AG04449 (cell line): ENCODE measurements at regions not wholly inside any gene's neighbourhood (a gene's known extent, or its start where the extent isn't known, plus 50 kb on each side); places are given as distances from the start of the nearest gene placed in this dataset.

Experiments used
- CTCF ChIA-PET: fragments of 350-600 bp; formaldehyde crosslinking; extraction: SDS; loops from one replicate; lab custom pipeline; 2021; ENCODE audit warnings: antibody characterized with exemption; lab: Yijun Ruan, JAX
- POLR2A ChIA-PET: fragments of 400-600, 350-600 bp; formaldehyde crosslinking; extraction: SDS; loops from one replicate; lab custom pipeline; 2020; ENCODE audit warnings: antibody characterized with exemption, inconsistent platforms; lab: Yijun Ruan, JAX
- DNase-seq: peaks from one replicate; pipeline ENCODE4 v3.0.0-alpha.2; 2010; ENCODE audit warnings: low read depth, low spot score
- H3K4me3 ChIP-seq: 2 replicates; pipeline ENCODE4 v1.5.1; 2011; ENCODE audit warnings: low read depth, mild to moderate bottlenecking, control low read depth, low read length
- TF ChIP-seq, protein P1 (sequence below): IDR thresholded peaks from one replicate; pipeline ENCODE4 v1.5.1; 2011; ENCODE audit warnings: mild to moderate bottlenecking, moderate library complexity, low read length, control low read depth, inconsistent platforms; ENCODE audit not compliant: insufficient read depth; ENCODE audit errors: missing control alignments

DNA sequence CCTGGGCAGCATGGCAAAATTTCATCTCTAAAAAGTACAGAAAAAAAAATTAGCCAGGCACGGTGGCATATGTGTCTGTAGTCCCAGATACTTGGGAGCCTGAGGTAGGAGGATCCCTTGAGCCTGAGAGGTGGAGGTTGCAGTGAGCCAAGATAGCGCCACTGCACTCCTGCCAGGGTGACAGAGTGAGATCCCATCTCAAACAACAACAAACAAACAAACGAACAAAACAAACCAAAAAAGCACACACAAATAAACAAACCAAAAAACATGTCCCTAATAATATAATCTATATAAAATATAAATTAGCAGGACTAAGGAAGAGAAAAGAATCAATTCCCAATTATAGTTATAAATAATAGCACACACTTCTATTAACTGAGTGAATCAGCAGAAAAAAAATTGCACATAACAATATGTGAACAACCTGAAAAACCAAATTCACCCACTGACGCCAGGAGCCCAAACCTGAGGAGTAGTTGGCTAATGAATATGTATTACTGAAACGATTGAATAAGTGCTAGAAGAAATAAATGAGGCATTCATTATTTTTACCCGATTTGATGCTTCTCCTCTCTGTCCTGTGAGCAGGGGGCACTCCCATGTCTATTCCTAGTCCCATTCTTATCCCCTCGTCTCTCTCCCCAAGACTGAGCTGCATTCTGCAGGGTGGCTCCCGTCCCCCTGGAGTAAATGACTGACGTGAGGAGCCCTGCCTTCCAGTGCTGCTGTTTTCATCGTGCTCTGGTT lies 108.2 kb upstream of the TOP3B start:
- ChIA-PET CTCF (no interaction called here), POLR2A (no interaction called here)
- TF ChIP-seq, protein P1, sequence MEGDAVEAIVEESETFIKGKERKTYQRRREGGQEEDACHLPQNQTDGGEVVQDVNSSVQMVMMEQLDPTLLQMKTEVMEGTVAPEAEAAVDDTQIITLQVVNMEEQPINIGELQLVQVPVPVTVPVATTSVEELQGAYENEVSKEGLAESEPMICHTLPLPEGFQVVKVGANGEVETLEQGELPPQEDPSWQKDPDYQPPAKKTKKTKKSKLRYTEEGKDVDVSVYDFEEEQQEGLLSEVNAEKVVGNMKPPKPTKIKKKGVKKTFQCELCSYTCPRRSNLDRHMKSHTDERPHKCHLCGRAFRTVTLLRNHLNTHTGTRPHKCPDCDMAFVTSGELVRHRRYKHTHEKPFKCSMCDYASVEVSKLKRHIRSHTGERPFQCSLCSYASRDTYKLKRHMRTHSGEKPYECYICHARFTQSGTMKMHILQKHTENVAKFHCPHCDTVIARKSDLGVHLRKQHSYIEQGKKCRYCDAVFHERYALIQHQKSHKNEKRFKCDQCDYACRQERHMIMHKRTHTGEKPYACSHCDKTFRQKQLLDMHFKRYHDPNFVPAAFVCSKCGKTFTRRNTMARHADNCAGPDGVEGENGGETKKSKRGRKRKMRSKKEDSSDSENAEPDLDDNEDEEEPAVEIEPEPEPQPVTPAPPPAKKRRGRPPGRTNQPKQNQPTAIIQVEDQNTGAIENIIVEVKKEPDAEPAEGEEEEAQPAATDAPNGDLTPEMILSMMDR, result no peak
- no peak for DNase-seq
- H3K4me3 ChIP-seq, result no peak overlapping the region

DNA sequence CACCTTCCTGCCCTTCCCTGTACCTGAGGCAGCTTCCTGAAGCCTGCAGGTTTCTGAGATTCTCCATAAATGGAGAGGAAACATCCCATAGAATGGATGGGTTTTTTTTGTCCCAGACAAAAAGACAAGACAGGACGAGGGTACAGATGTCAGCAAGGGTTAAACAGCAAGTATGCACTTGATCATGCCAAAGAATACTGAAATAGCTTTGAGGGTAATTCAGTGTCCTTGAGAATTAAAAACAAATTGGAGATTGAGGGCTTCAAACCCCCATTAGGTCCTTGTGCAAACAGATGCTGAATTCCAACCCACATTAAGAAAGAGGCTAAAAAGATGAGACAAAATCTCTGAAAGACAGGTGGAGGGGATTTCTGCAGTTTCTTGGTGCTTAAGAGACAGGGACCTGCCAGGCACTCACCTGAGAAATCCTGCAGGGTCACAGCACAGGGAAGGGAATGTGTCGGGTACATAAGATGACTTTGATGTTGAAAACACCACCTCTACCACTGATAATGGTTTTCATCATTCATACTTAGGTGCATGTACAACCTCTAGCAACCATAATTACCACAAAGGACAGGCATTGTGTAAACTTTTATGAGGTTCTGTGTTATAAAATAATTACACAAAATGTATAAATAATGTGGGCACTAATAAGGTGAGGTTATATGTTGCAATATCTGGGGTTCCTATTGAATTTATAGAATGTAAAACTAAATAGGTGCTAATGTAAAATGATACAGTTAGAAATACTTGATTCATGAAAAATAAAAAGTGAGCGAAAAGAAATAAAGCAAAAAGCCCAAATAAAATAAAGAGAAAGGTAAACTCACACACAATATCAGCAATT lies 107.1 kb upstream of the TOP3B start:
- no peak for DNase-seq
- POLR2A ChIA-PET, result no interaction called here
- CTCF ChIA-PET, result no interaction called here
- TF ChIP-seq, protein P1, result no peak
- H3K4me3 ChIP-seq, result no peak overlapping the region

DNA sequence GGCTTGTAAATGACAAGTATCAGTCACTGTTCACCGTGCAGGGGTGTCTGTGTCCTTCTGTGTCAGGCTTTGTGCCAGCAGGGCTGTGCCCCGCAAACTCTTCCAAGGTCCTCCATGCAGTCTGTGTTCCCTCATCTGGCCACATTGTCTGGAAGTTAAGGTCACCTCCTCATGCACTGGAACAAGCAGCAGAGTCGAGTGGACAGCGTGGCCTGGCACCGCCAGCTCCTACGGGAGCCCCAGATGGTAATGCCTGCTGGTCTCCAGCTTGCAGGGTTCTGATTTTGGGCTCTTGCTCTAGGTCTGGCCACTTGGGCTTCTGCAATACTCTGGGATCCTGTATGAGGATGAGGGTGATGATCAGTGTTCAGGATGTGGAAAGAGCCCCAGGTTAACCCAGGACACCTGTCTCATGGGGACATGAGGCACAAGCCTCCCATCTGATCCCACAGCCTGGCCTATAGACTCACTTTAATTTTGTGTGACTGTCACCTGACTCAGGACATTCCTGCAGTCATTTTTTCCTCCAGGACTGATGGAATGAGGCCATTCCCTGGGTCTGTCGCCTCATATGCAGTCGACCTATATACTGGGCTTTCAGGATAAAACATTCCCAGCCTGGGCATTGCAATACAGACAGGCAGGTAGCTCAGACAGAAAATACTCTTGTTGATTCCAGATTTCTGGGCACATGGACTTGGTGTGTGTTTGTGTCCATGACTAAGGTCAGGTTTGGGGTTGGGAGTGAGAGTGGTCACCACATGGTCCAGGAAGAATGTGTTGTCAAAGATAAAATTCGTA lies 106.3 kb upstream of the TOP3B start:
- ChIA-PET POLR2A (no interaction called here), CTCF (no interaction called here)
- TF ChIP-seq, protein P1, result no peak
- no peak for DNase-seq
- H3K4me3 ChIP-seq, result no peak overlapping the region

DNA sequence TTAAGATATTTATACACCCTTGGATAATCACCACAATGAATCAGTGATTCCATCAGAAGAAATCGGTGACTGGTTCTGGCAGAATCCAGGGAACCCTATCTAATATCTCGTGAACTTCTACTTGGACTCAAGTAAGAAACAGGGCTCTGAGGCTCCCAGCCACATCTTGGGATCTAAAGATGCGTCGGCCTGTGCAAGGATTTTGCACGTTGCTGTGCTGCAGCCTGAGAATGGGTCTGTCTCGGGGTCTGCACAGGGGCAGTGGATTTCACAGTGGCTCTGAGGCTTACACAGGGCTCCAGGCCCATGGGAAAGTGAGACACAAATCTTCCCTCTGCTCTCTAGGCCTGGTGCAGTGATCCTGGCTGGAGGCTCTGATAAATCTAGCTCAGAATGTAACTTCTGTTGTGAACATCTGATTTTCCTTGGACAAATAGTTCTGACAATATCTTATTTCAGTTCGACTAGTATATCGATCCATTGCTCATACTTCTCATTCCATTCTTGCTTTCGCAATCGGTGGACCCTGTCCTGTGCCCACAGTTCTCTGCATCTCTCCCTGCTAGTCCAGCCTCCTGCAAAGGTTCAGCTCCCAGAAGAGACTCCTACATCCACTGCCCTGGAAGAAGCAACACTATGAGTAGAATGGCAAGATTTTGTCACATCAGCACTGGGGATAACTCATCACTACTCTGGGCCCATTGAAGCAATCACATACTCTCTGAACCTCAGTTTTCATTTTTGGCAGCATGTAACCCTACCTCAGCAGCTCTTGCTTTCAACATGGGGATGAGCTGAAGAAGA lies 105.5 kb upstream of the TOP3B start:
- CTCF ChIA-PET, result no interaction called here
- no peak for DNase-seq
- TF ChIP-seq, protein P1, result no peak
- POLR2A ChIA-PET, result no interaction called here
- no peak overlapping the region for H3K4me3 ChIP-seq

DNA sequence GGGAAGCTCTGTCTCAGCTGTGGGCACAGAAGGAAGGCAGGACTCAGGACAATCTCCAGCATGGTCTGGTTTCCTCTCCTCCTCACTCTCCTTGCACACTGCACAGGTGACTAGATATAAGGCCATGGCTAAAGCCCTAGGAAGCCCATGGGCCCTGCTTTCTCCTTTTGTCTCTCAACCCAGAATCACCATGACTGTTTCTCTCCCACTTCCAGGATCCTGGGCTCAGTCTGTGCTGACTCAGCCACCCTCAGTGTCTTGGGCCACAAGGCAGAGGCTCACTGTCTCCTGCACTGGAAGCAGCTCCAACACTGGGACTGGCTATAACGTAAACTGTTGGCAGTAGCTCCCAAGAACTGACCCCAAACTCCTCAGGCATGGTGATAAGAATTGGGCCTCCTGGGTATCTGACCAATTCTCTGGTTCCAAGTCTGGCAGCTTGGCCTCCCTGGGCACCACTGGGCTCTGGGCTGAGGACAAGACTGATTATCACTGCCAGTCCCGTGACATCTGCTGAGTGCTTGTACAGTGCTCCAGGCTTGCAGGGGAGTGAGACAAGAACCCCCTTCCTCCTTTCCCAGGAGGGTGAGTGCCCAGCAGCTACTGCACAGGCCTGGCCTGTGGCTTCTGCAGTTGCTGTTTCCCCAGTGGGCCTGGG lies 104.0 kb upstream of the TOP3B start:
- DNase-seq, result no peak
- ChIA-PET CTCF (interaction anchor here (2.6 kb wide), 1 partner anchor 13 kb away, joined by 11 read pairs; no protein-coding TSS in a partner anchor), POLR2A (no interaction called here)
- H3K4me3 ChIP-seq, result no peak overlapping the region
- TF ChIP-seq, protein P1, result no peak
